ENCODE measurements at regions not wholly inside any gene's neighbourhood (a gene's known extent, or its start where the extent isn't known, plus 50 kb on each side); places are given as distances from the start of the nearest gene placed in this dataset.

- ATAC-seq = no peak
- intact Hi-C loops (cut with DNase I) = no loop called here
- Histone ChIP-seq H3K36me3 (replicated peaks in 1 of 2; ENCODE audit: insufficient read depth in 1 of 2, low read depth in 2 of 2) (no peaks in the 10 kb centered on the region), H3K27ac (no peak overlapping the region), H3K9me3 (no peaks in the 10 kb centered on the region), H3K4me3 (no peak overlapping the region), H3K4me1 (no peaks in the 10 kb centered on the region), H3K27me3 (no peaks in the 10 kb centered on the region)
- no peak for TF ChIP-seq CTCF (IDR thresholded peaks at IDR 0.05)
- TF ChIP-seq POLR2A (IDR thresholded peaks at IDR 0.05) = no peak
- no peak for DNase-seq
- WGBS, 2 donors = 31 to 43% methylated on average over 2 of the region's 2 CpGs
Measured at GRCh38 chr3:152742368-152743347, 92.3 kb upstream of the P2RY1 start.

- no peak for ATAC-seq
- 61 to 75% methylated on average over 1 of the region's 1 CpG for WGBS, 2 donors
- Histone ChIP-seq H3K27ac (no peak overlapping the region), H3K27me3 (no peaks in the 10 kb centered on the region), H3K4me3 (no peak overlapping the region), H3K9me3 (peaks cover 0 to 9% (median 0%) of the 10 kb centered on the region in 3 donors), H3K36me3 (replicated peaks in 1 of 2; ENCODE audit: insufficient read depth in 1 of 2, low read depth in 2 of 2) (no peaks in the 10 kb centered on the region), H3K4me1 (no peaks in the 10 kb centered on the region)
- no peak for DNase-seq
- intact Hi-C loops (cut with DNase I) = no loop called here
- TF ChIP-seq CTCF (IDR thresholded peaks at IDR 0.05) (no peak), POLR2A (IDR thresholded peaks at IDR 0.05) (no peak)
Measured at GRCh38 chr3:152745646-152746045, 89.3 kb upstream of the P2RY1 start.

- no peak overlapping the region for H3K4me3 ChIP-seq
- H3K27ac ChIP-seq = no peak overlapping the region
- peaks cover 0 to 9% (median 0%) of the 10 kb centered on the region in 3 donors for H3K9me3 ChIP-seq
- no peaks in the 10 kb centered on the region for H3K27me3 ChIP-seq
- DNase-seq (no peak), ATAC-seq (no peak)
- H3K36me3 ChIP-seq (replicated peaks in 1 of 2; ENCODE audit: insufficient read depth in 1 of 2, low read depth in 2 of 2) = no peaks in the 10 kb centered on the region
- TF ChIP-seq POLR2A (IDR thresholded peaks at IDR 0.05) (no peak), CTCF (IDR thresholded peaks at IDR 0.05) (no peak)
- 46 to 51% methylated on average over 2 of the region's 2 CpGs for WGBS, 2 donors
- intact Hi-C loops (cut with DNase I) = no loop called here
- no peaks in the 10 kb centered on the region for H3K4me1 ChIP-seq
Measured at GRCh38 chr3:152754303-152754702, 80.6 kb upstream of the P2RY1 start.

- Histone ChIP-seq H3K27me3 (no peaks in the 10 kb centered on the region), H3K9me3 (no peaks in the 10 kb centered on the region), H3K27ac (no peak overlapping the region), H3K36me3 (replicated peaks in 1 of 2; ENCODE audit: insufficient read depth in 1 of 2, low read depth in 2 of 2) (no peaks in the 10 kb centered on the region), H3K4me3 (no peak overlapping the region), H3K4me1 (no peaks in the 10 kb centered on the region)
- TF ChIP-seq CTCF (IDR thresholded peaks at IDR 0.05) (no peak), POLR2A (IDR thresholded peaks at IDR 0.05) (no peak)
- no peak for DNase-seq
- intact Hi-C loops (cut with DNase I) = no loop called here
- no peak for ATAC-seq
Measured at GRCh38 chr3:152756807-152757206, 78.1 kb upstream of the P2RY1 start.

Data from body of pancreas (tissue), 4 donors.